Stimulated activated CD4-positive, alpha-beta T cell treated with anti-CD3 and anti-CD28 coated beads, Interleukin-12 subunit alpha, Interleukin-12 subunit beta, amount 100 ng/mL, for 48 hours (primary cell): ENCODE measurements at regions not wholly inside any gene's neighbourhood (a gene's known extent, or its start where the extent isn't known, plus 50 kb on each side); places are given as distances from the start of the nearest gene placed in this dataset.

Experiments
- DNase-seq, 3 donors: peaks; one replicate each; pipeline ENCODE4 v3.0.0-alpha.2; 2020; ENCODE audit warnings: low read depth in 2 of 3, low spot score in 1 of 3

DNA sequence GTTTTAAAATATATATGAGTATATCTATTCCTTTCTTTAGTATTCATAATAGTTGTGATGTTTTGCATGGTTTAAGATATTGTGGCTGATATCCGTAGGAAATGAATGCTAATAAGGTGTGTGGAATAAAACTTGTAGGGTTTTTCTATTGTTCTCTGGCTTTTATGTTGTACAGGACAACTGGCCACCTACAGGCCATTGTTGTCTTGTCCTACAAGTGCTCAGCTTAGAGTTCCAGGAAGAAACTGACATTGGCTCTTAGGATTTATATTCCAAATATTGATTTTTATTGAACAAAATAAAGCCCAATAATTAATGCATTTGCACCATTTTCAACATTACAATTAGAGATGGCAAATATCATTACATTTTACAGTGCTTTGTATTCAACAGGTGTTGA lies 512.8 kb upstream of the TENM4 start:
- DNase-seq = no peak

DNA sequence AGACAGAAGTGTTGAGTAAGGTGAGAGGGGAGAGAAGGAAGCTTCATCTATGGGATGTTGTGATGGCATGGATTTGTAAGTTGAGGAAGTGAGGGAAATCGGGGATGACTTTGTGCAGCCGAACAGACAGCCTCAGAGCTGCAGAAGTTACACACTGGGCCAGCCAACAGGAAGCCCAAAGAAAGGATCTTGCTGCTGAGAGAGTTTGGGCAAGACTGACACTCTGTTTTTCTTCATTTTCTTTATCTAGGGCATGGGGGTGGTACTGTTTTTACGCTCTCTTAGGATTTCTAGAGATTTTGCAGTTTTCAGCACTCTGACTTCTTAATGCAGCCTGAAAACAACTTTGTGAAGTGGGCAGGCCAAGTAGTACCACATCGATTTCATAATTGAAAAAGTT lies 509.9 kb upstream of the TENM4 start:
- no peak for DNase-seq

DNA sequence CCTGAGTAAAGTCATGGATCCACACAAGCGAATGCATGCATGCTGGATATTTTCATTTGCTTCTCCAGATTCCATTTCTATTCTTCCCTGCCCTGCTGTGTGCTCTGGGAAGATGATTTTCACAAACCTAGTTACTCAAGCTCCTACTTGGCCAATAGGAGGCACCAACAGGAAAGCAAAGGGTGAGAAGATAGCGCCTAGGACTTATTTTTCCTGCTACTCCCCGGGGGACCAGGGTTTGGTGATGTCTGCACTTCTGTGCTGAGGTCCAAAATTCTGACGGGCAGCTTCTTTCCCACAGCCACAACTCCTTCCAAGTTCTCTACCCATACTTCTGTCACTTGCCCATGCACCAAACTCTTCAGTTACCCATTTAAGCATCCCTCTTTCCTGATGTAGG lies 509.3 kb upstream of the TENM4 start:
- no peak for DNase-seq

DNA sequence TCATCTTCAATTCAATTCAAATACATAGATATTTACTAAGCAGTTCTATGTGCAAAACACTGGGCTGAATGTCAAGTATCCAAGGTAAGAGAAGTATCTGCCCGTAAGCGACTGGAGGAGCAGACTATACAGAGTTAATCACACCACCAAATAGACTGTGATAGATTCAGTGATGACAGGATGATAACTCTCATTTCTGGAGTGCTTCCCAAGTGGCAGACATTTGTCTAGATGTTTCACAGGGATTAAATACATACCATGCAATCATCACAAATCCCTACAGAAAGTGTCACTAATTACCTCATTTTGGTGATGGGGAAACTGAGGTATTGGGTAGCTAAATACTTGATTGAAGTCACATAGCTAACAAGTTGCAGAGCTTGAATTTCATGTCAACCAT lies 508.7 kb upstream of the TENM4 start:
- no peak for DNase-seq

DNA sequence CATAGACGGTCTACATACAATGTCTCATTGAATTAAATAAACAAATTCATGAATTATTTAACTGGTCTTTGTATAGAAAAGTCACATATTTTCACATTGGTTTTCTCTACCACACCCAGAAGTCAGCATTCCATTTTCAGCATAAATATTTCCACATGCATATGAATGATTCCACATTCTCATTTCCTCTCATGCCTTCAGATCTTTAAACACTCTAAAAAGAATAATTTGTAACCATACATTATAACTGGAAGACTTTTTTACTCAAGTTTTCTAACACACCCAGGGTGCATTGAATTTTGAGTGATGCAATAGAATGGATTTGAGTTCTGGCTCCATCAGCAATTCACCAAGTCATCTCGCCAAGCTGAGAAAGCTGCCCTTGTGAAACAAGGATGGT lies 501.8 kb upstream of the TENM4 start:
- DNase-seq = no peak

DNA sequence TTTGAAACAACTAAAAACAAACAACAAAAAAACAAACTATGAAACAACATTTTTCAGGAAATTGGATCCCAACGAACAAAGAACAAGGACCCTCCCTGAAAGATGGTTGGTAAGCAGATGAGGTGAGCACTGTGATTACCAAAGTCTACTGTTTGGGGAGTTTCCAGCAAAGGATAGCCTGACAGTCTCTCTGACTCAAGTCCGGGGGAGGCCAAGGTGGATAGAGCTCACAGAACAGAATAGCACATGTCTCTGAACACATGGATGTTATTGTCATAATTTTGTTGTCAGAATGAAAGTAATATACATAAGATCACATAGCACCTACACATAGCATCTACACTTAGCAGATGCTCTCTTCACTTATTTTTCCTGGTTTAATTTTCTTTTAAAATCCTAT lies 501.3 kb upstream of the TENM4 start:
- no peak for DNase-seq

DNA sequence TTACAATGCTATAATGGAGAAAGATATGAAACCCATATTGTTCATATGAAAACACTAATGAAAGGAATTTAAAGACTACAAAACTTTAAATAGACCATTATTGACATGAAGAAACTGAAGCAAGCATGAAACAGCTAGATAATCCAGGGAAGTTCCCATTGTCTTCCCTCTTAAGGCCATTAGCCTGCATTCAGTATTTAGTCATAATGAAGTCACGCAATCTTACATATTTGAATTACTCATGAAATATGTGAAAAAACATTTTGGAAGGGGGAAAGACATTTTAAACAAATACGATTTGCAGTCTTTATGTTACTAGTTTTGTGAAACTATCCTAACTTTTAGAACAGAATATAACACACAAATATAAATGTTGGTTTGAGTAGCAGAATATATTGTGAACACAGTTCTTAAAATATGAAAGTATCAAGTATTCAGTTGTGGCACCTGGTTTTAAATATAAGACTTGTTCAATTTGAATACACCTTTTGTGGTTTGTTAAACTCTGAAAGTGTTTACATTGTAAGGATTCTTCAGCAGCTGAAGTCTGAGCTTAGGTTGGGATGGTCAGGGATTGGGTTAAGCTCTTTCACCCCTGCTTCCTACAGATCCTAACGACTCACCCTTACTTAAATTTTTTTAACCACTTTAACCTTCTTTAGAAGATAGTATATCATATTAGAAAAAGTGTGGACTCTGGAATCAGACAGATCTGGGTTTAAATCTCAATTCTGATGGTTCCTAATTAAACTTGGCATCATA lies 500.3 kb upstream of the TENM4 start:
- no peak for DNase-seq

DNA sequence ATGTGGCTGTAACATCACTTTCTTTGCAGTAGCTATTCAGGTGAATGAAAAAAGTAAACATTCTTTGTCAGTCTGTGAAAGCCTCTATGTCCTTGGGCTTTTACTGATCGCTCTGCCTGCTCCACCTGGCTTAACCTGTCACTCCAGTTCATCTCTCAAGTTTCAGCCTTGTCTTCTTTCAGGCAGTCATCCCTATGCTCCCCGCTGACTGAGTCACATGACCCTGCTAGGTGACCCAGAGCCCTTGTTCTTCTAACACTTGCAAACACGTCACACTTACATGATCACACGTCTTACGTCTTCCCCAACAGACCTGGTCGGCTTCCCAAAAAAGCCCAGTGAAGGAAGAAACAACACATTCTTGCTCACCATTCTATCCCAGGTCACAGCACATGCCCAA lies 499.3 kb upstream of the TENM4 start:
- DNase-seq = no peak

DNA sequence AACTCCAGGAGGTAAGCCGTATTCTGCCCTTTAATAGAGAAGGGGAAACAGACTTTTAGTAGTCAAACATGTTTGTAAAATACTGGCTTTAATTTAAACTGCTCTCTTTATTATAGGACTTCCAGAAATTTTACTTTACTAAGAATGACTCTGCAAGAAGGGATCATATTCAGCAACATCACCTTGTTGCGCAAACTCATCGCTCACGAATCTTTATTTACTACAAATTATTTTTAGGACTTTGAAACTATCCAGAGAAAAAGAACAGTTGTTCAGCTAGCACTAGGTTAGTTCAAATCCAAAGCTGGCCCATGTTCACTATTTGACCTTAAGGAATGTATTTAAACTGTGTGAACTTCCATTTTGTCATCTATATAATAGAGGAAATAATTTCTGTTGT lies 498.3 kb upstream of the TENM4 start:
- no peak for DNase-seq

DNA sequence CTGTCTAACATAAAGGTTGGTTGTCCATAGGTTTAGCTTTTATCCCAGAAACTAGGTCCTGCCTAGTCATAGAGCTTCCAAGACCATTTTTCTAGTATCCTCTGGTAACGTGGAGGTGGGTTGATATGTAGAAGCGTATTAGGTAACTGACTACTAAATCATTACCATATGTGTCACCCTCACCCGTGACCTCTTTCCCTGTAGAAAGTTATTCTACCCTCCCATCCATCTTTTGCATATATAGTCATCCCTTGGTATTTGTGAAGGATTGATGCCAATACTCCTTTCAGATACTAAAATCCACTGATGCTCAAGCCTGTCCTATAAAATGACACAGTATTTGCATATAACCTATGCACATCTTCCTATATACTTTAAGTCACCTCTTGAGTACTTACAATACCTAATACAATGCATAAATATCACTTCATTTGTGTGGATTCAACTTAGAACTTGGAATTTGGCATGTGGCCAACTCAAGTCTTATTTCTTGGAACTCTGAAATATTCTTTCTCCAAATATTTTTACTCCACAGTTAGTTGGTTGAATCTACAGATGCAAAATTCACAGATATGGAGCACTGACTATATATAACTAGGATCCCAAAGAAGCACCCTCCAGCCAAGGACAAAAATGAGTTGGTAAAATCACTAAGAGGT lies 497.0 kb upstream of the TENM4 start:
- no peak for DNase-seq

DNA sequence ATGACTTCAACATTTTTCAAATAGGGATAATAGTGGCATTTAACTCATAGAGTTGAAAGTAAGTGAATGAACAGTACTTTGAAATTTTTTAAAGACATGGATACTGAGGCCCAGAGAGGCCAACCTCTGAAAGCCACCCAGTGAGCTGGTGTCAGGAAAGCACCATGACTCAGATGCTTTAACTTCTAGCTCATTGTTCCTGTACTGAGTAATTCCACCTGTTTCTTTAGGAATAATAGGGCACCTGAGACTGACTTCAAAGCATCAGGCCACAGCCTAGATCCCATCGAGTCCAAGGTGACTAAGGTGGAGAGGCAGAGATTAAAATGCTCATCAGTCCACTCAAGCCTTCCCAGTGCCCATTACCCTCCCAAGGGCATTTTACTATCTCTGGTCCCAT lies 491.8 kb upstream of the TENM4 start:
- DNase-seq = no peak

DNA sequence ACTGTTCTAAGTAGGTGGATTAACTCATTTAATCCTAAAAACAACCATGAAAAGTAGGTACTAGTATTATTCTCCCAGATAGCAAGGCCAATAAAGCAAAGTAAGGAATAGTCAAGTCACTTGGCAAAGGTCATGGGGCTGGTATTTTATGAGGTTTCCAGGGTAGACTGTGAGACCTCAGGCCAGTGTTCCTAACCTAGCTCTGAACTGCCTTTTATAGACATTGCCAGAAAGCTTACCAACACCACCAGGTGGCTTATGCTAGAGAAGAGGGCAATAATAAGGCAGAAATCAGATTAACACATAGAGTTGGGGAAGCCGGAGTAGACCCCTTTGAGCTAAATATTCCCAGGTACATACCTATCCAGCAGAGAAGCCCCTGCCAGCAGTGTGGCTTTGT lies 490.9 kb upstream of the TENM4 start:
- no peak for DNase-seq

DNA sequence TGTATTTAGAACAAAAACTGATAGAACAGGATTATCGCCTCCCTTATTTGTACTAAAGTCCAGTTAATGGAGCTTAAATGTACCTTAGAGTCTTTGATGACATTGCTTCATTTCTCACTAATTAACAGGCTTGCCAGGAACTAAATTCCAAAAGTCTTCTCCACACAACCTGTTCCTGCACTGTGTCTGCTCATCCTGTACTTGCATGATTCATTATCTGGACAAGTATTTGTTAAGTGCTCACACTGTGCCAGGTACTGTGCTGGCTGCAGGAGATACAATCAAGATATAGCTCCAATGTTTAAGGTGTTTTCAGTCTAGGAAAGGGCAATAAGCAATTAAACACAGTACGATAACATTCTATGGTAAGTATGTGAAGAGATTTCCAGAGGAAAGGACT lies 485.9 kb upstream of the TENM4 start:
- no peak for DNase-seq

DNA sequence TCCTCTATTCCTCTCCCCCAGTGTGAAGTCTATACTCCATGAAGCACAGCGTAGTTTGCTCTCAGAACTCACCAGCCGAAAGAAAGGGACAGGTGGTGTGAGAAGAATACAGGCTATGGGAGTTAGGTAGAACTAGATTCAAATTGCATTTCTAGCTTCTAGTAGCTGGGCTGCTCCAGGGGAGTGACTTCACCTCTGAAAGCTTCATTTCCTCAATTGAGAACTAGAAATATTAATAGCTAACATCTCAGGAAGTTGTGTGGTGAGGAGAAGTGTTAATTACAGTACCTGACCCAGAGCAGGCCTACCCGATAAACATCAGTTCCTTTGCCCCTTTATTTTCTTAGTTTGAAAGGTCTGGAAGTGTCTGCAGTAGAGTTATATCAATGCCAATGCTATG lies 484.7 kb upstream of the TENM4 start:
- no peak for DNase-seq

DNA sequence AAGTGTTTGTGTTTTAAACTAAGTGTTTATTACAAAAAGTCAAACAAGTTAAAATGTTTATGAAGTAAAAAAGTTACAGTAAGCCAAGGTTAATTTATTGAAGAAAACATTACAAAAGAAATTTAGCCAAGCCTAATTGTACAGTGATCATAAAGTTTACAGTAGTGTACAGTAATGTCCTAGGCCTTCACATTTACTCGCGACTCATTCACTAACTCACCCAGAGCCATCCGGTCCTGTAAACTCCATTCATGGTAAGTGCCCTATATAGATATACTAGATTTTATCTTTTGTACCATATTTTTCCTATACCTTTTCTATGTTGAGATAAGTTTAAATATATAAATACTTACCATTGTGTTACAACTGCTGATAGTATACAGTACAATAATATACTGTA lies 481.8 kb upstream of the TENM4 start:
- no peak for DNase-seq

DNA sequence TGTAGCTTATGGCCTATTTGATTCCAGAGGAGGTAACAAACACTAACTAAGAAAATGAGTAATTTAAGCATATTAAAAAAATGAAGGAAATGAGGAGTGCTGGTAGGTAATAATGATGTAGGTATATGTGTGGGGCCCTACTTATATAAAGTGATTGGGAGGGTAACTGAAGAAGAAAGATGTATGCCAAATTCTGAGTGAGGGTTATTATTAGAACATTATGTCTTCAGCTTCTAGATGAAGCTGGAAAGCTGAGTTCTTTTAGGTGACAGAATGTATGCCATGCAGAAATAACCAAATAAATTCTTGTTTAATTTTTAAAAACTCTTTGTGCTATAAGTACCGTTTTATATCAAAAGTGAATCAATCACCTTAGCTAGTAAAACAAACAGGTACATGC lies 479.6 kb upstream of the TENM4 start:
- no peak for DNase-seq

DNA sequence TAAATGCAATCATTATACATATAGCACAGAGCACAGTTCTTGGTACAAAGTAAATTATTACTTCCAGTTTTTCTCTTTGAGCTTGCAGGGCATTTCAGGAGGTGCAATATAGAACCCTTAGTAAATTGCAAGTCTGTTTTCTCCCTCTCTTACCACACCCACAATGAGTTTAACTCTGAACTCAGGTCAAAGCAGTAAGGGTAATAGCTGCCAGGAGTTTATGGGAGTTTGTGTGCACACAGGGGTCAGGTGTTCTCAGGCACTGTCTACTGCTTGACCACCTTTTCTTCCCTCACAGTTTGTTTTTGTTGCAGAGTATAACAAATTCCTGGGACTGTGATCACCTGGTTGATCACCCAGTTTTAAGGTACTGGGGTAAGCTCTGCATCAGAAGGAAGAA lies 478.5 kb upstream of the TENM4 start:
- DNase-seq = no peak

DNA sequence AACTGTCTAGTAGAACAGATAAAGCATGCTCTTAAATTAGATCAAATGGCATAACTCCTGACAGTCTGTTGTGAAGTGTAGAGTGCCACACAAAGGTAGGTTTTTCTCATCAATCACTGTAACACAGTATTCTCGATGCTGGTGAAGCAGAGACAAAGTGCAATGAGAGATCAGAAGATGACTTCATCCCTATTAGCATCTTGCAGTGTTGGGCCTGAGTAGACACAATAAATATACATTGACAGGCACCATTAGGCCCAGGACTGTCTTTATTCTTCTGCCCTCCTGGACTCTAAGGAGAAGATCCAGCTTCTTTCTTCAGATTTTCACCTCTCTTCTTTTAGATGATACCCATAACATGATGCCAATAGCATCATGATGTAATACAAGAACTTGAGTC lies 478.0 kb upstream of the TENM4 start:
- DNase-seq = no peak

DNA sequence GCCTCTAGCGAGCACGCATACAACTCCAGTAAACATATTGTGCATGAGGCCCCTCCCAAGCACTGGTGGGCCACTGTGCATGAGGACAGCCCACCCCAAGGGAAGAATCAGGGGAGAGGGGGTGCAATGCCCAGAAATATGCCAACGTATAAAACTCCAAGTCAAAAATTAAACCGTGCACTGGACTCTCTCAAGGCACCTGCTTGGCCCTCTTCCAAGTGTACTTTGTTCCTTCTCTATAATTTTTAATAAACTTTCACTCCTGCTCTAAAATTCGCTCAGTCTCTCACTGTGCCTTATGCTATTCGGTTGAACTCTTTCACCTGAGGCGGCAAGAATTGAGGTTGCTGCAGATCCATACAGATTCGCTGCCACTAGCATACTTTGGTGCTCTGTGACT lies 465.3 kb upstream of the TENM4 start:
- DNase-seq = no peak

DNA sequence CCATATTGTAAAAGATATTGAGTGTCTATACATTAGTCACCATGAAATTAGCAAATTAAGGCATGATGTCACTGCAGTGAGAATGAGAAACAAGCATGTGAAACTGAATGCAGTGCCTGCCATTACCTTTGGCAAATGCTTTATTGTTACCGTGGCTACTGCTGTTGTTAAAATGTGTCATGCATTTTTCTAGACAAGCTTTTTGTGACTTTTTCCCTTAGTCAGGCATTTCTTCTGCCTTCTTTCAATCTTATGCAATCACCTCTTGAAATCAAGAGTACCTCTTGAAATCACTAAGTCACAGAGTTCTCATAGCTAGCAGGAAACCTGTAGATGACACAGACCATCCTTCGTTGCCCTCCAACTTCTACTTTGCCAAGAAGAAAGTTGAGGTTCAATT lies 461.7 kb upstream of the TENM4 start:
- no peak for DNase-seq

DNA sequence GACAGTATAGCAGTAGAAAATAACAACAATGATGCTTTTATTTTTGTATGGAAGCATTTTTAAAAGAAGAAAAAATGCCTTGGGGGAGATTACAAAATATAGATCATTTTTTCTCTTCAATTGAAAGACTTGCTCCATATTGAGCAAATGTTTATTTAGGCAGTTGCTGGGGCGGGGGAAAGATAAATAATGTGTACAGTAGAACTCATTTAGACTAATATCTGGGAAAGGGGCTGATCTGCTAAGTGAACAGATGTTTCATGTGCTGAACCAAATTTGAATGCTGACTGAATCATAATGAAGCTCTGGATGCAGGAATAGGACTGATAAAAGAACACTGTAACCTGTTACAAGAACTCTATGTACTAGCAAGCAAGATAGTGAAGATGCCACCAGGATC lies 457.1 kb upstream of the TENM4 start:
- no peak for DNase-seq

DNA sequence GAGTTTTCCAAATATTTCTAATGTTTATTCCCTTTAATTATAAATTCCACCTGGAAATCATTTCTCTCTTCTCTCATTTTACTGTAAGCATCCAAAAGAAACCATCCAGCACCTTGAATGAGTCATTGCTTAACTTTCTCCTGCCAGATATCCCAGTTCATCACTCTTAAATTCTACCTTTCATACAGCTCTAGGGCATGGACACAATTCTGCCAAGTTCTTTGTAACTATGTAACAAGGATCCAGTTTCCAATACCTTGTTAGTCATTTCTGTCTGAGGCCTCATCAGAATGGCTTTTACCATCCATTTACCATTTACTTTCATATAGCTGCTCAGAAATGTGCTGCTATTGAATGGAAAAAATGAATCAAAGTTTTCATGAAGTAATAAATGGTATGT lies 455.4 kb upstream of the TENM4 start:
- no peak for DNase-seq

DNA sequence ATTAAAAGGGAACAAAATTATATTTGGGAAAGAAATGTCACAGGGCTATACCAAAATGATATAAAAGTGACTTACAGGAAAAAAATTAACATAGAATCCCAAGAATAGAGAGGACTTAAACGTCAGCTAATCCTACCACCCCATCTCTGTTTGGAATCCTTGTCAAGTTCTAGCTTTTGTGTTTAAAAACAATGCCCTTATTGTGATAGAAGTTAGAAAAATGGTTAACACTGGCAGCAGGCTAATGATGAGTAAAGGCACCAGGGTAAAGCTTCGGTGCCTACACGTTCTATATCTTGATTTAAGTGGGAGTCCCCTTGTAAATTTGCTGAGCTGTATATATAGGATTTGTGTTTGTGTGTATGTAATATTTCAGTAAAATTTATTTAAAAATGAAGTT lies 453.3 kb upstream of the TENM4 start:
- no peak for DNase-seq
